ENCODE measurements at regions not wholly inside any gene's neighbourhood (a gene's known extent, or its start where the extent isn't known, plus 50 kb on each side); places are given as distances from the start of the nearest gene placed in this dataset.

- TF ChIP-seq CTCF (IDR thresholded peaks at IDR 0.05; ENCODE audit: insufficient read depth, low read length, poor library complexity, severe bottlenecking) = no peak
- Histone ChIP-seq H3K4me3 (ENCODE audit: low read depth, low read length) (no peak overlapping the region), H3K36me3 (ENCODE audit: control insufficient read depth, insufficient read depth, low read length) (no peaks in the 10 kb centered on the region), H3K27me3 (ENCODE audit: control insufficient read depth, insufficient read depth, low read length) (no peaks in the 10 kb centered on the region)
- DNase-seq (ENCODE audit: low read depth) = no peak
These were observed 50.9 kb upstream of the CD36 start for GRCh38 chr7:80587538-80587937.

- no peak for TF ChIP-seq CTCF (IDR thresholded peaks at IDR 0.05; ENCODE audit: insufficient read depth, low read length, poor library complexity, severe bottlenecking)
- no peak overlapping the region for H3K4me3 ChIP-seq (ENCODE audit: low read depth, low read length)
- no peak for DNase-seq (ENCODE audit: low read depth)
- no peaks in the 10 kb centered on the region for H3K36me3 ChIP-seq (ENCODE audit: control insufficient read depth, insufficient read depth, low read length)
- H3K27me3 ChIP-seq (ENCODE audit: control insufficient read depth, insufficient read depth, low read length) = no peaks in the 10 kb centered on the region
These were observed 49.9 kb upstream of the CD36 start for GRCh38 chr7:80588591-80588990.

All from kidney epithelial cell (primary cell).